Fibroblast of peridontal ligament (primary cell): ENCODE measurements at regions not wholly inside any gene's neighbourhood (a gene's known extent, or its start where the extent isn't known, plus 50 kb on each side); places are given as distances from the start of the nearest gene placed in this dataset.

Source experiments
- DNase-seq: peaks from one replicate; pipeline ENCODE4 v3.0.0-alpha.2; 2010; ENCODE audit errors: extremely low read depth

- no peak for DNase-seq
Measured at GRCh38 chr7:115709664-115710063, 320.9 kb downstream of the TFEC start.

- DNase-seq, result no peak
Measured at GRCh38 chr7:115708013-115708341, 322.6 kb downstream of the TFEC start.

GRCh38 chr7:115707258-115708012 is 323.1 kb downstream of the TFEC start:
- peak; percentile 7 for DNase-seq

GRCh38 chr7:115704884-115705283 is 325.7 kb downstream of the TFEC start:
- no peak for DNase-seq

- no peak for DNase-seq
Measured at GRCh38 chr7:115701141-115701540, 329.4 kb downstream of the TFEC start.

- no peak for DNase-seq
Measured at GRCh38 chr7:115694424-115694823, 336.1 kb downstream of the TFEC start.

GRCh38 chr7:115693779-115694178 is 336.8 kb downstream of the TFEC start:
- DNase-seq, result no peak

- peak; percentile 73 for DNase-seq
Measured at GRCh38 chr7:115689941-115690340, 340.6 kb downstream of the TFEC start.

GRCh38 chr7:115683093-115683492 is 347.5 kb downstream of the TFEC start:
- DNase-seq, result no peak

GRCh38 chr7:115682507-115682906 is 348.1 kb downstream of the TFEC start:
- no peak for DNase-seq

GRCh38 chr7:115680921-115681320 is 349.6 kb downstream of the TFEC start:
- DNase-seq, result no peak

- DNase-seq, result peak; percentile 65
Measured at GRCh38 chr7:115679976-115680375, 350.6 kb downstream of the TFEC start.

GRCh38 chr7:115679423-115679822 is 351.1 kb downstream of the TFEC start:
- DNase-seq, result no peak

- DNase-seq, result peak; percentile 71
Measured at GRCh38 chr7:115678086-115678982, 352.2 kb downstream of the TFEC start.

GRCh38 chr7:115676707-115677106 is 353.9 kb downstream of the TFEC start:
- DNase-seq, result no peak

GRCh38 chr7:115676080-115676479 is 354.5 kb downstream of the TFEC start:
- peak; percentile 74 for DNase-seq

- DNase-seq, result no peak
Measured at GRCh38 chr7:115674467-115675024, 356.0 kb downstream of the TFEC start.

- DNase-seq, result peak; percentile 67
Measured at GRCh38 chr7:115672024-115672423, 358.5 kb downstream of the TFEC start.

GRCh38 chr7:115662676-115663075 is 367.9 kb downstream of the TFEC start:
- DNase-seq, result no peak

GRCh38 chr7:115662120-115662519 is 368.4 kb downstream of the TFEC start:
- DNase-seq, result no peak

- no peak for DNase-seq
Measured at GRCh38 chr7:115658223-115658622, 372.3 kb downstream of the TFEC start.

GRCh38 chr7:115654384-115655214 is 376.0 kb downstream of the TFEC start:
- peak; percentile 32 for DNase-seq
